Smooth muscle cell (in vitro differentiated cells): ENCODE measurements at regions not wholly inside any gene's neighbourhood (a gene's known extent, or its start where the extent isn't known, plus 50 kb on each side); places are given as distances from the start of the nearest gene placed in this dataset.

Experiments
- DNase-seq: peaks from one replicate; lab custom pipeline; 2025; ENCODE audit not compliant: unreplicated experiment; lab: John Stamatoyannopoulos, UW
- H2AFZ ChIP-seq: fragments of 200-600 bp; sonication (generic); 2 replicates; pipeline ENCODE4 v1.6.0; 2016; ENCODE audit warnings: antibody characterized with exemption, low read depth, mild to moderate bottlenecking
- H3F3A ChIP-seq: fragments of 200-600 bp; sonication (generic); 2 replicates; pipeline ENCODE4 v1.6.0; 2017; ENCODE audit warnings: antibody characterized with exemption, low read depth
- H3K27ac ChIP-seq: fragments of 200-600 bp; sonication (generic); 2 replicates; pipeline ENCODE4 v1.5.1; 2016; ENCODE audit warnings: low read depth, mild to moderate bottlenecking
- H3K27me3 ChIP-seq: fragments of 200-600 bp; sonication (generic); 2 replicates; pipeline ENCODE4 v1.6.1; 2016; ENCODE audit warnings: low read depth, mild to moderate bottlenecking
- H3K36me3 ChIP-seq: fragments of 200-600 bp; sonication (generic); 2 replicates; pipeline ENCODE4 v1.5.1; 2016; ENCODE audit warnings: low read depth
- H3K4me1 ChIP-seq: fragments of 200-600 bp; sonication (generic); 2 replicates; pipeline ENCODE4 v1.5.1; 2016; ENCODE audit warnings: low read depth
- H3K4me2 ChIP-seq: fragments of 200-600 bp; sonication (generic); 2 replicates; pipeline ENCODE4 v1.6.0; 2016; ENCODE audit warnings: mild to moderate bottlenecking
- H3K4me3 ChIP-seq: fragments of 200-600 bp; sonication (generic); 2 replicates; pipeline ENCODE4 v1.5.1; 2016; ENCODE audit warnings: mild to moderate bottlenecking
- H3K79me2 ChIP-seq: fragments of 200-600 bp; sonication (generic); 2 replicates; pipeline ENCODE4 v1.6.0; 2016; ENCODE audit warnings: low read depth, mild to moderate bottlenecking
- H3K9ac ChIP-seq: fragments of 200-600 bp; sonication (generic); 2 replicates; pipeline ENCODE4 v1.6.0; 2016; ENCODE audit warnings: low read depth
- H3K9me3 ChIP-seq: fragments of 200-600 bp; sonication (generic); replicated peaks from 2 replicates; pipeline ENCODE4 v1.5.1; 2016; ENCODE audit warnings: low read depth
- H4K20me1 ChIP-seq: fragments of 200-600 bp; sonication (generic); 2 replicates; pipeline ENCODE4 v1.6.0; 2016; ENCODE audit warnings: low read depth
- CTCF ChIP-seq: fragments of 200-600 bp; sonication (generic); IDR thresholded peaks from 2 replicates; pipeline ENCODE4 v1.5.1; 2017; ENCODE audit warnings: borderline replicate concordance, mild to moderate bottlenecking, antibody characterized with exemption; ENCODE audit not compliant: insufficient read depth, poor library complexity, severe bottlenecking
- WGBS: methylation state at CpG from one replicate; pipeline ENCODE4 v1.1.7; 2016; ENCODE audit warnings: low lambda C conversion rate; 5-methylcytosine and 5-hydroxymethylcytosine counted together

GRCh38 chr10:125348536-125348935, 188.2 kb upstream of the CTBP2 start:
- H3K4me1 ChIP-seq: no peaks in the 10 kb centered on the region
- no peaks in the 10 kb centered on the region for H3F3A ChIP-seq
- no peaks in the 10 kb centered on the region for H4K20me1 ChIP-seq
- no peaks in the 10 kb centered on the region for H3K9me3 ChIP-seq
- H3K27me3 ChIP-seq: peaks cover 12% of the 10 kb centered on the region
- H3K36me3 ChIP-seq: no peaks in the 10 kb centered on the region
- TF ChIP-seq CTCF: no peak
- DNase-seq: no peak
- H3K79me2 ChIP-seq: no peaks in the 10 kb centered on the region
- H3K27ac ChIP-seq: no peak overlapping the region
- no peak overlapping the region for H3K4me2 ChIP-seq
- no peak overlapping the region for H3K4me3 ChIP-seq
- no peak overlapping the region for H3K9ac ChIP-seq
- no peak overlapping the region for H2AFZ ChIP-seq
- 80% methylated on average over 2 of the region's 2 CpGs for WGBS

DNA sequence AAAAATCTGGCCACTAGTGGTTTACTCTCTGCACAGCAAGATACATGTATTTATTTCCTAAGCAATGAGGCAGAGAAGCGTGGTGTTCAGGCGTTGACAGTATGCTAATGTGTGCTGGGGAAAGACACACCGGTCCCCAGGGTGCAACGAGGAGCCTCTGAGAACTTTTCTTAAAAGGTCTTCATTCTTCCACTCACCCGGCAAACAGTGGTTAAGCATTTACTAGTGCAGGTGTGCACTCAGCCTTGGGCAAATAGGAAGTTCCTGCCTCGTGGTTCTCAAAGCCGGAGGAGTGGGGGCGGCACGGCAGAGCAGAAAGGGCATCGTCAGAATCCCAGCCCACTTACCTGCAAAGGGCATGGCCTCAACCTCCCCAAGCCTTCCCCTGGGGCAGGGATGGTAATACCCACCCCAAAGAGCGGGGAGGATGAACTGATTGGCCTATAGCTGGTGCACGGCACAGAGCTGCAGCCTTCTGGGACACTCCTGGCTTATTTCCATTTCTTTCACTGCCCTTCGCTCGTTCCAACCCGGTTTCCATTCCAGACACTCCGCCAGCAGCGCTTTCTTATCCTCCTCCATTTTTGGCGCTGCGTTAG, 184.3 kb upstream of the CTBP2 start:
- H3F3A ChIP-seq: no peaks in the 10 kb centered on the region
- no peaks in the 10 kb centered on the region for H4K20me1 ChIP-seq
- peaks cover 8% of the 10 kb centered on the region for H3K27me3 ChIP-seq
- H3K4me1 ChIP-seq: no peaks in the 10 kb centered on the region
- no peak overlapping the region for H3K4me3 ChIP-seq
- 86% methylated on average over 19 of the region's 19 CpGs for WGBS
- H3K9ac ChIP-seq: no peak overlapping the region
- no peak for TF ChIP-seq CTCF
- H3K27ac ChIP-seq: no peak overlapping the region
- no peak overlapping the region for H2AFZ ChIP-seq
- no peak overlapping the region for H3K4me2 ChIP-seq
- H3K36me3 ChIP-seq: no peaks in the 10 kb centered on the region
- no peaks in the 10 kb centered on the region for H3K9me3 ChIP-seq
- DNase-seq: no peak
- no peaks in the 10 kb centered on the region for H3K79me2 ChIP-seq

DNA sequence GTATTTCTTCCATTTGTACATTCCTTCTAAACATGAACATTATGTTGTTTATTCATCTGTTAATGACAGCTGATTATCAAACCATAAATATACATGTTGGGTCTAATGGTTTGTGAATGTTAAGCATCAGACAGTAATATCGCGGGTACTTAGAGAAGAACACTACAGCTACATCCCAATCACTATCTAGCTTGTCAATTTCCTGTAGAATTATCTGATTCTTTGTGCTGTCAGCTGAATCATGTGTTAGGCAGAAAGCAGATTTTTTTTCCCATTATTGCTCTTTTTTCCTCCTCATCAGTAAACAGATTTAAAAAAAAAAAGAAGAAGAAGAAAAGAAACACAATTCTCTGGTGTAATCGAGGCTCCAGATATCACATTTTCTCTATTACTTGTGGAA, 183.6 kb upstream of the CTBP2 start:
- Histone ChIP-seq H3K4me1 (no peaks in the 10 kb centered on the region), H3K36me3 (no peaks in the 10 kb centered on the region), H3F3A (no peaks in the 10 kb centered on the region), H3K79me2 (no peaks in the 10 kb centered on the region), H4K20me1 (no peaks in the 10 kb centered on the region), H3K27me3 (peaks cover 4% of the 10 kb centered on the region), H3K9ac (no peak overlapping the region), H3K9me3 (no peaks in the 10 kb centered on the region), H3K4me3 (no peak overlapping the region), H3K27ac (no peak overlapping the region), H2AFZ (no peak overlapping the region), H3K4me2 (no peak overlapping the region)
- whole genome bisulfite sequencing: 63% methylated on average over 3 of the region's 3 CpGs
- no peak for TF ChIP-seq CTCF
- DNase-seq: no peak
